ENCODE measurements at regions not wholly inside any gene's neighbourhood (a gene's known extent, or its start where the extent isn't known, plus 50 kb on each side); places are given as distances from the start of the nearest gene placed in this dataset.

DNA sequence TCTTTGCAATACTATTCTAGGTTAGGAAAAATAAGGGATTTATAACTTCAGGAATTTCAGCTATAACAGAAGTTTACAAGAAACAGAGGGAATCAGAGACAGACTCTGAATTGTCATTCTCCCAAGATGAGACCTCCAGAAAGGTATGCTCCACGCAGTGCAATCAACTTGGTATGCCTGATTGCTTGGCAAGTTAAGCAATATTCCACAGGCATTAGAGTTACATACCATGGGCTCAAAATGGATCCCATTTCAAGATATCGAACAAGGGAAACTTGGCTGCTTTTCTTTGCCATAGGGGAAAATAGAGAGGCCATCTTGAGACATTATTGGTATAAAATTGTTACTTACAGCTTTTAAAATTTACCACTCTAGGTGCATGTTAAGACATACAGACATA, 615.6 kb upstream of the SOX9 start:
- TF ChIP-seq EGR1 (IDR thresholded peaks at IDR 0.05) (no peak), NFIC (IDR thresholded peaks at IDR 0.05) (no peak), YY1 (IDR thresholded peaks at IDR 0.05; ENCODE audit: low read depth) (0 out of 2 replicates have a peak, but pooled peaks have one; percentile 31), TCF12 (IDR thresholded peaks at IDR 0.05; ENCODE audit: low read depth) (no peak), CREB1 (IDR thresholded peaks at IDR 0.05; ENCODE audit: low read depth) (no peak), ZBTB7A (IDR thresholded peaks at IDR 0.05; ENCODE audit: low read depth) (no peak), TEAD4 (IDR thresholded peaks at IDR 0.05) (peak; percentile 56), EP300 (IDR thresholded peaks at IDR 0.05; ENCODE audit: borderline replicate concordance) (no peak), RAD21 (IDR thresholded peaks at IDR 0.05; ENCODE audit: low read depth) (no peak), FOXM1 (IDR thresholded peaks at IDR 0.05; ENCODE audit: borderline replicate concordance, low read depth) (no peak), CEBPB (IDR thresholded peaks at IDR 0.05) (peak; percentile 82), TAF1 (IDR thresholded peaks at IDR 0.05; ENCODE audit: low read depth) (no peak)
- TF ChIP-seq, protein P1, sequence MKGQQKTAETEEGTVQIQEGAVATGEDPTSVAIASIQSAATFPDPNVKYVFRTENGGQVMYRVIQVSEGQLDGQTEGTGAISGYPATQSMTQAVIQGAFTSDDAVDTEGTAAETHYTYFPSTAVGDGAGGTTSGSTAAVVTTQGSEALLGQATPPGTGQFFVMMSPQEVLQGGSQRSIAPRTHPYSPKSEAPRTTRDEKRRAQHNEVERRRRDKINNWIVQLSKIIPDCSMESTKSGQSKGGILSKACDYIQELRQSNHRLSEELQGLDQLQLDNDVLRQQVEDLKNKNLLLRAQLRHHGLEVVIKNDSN (IDR thresholded peaks at IDR 0.05) = no peak
- TF ChIP-seq, protein P2, sequence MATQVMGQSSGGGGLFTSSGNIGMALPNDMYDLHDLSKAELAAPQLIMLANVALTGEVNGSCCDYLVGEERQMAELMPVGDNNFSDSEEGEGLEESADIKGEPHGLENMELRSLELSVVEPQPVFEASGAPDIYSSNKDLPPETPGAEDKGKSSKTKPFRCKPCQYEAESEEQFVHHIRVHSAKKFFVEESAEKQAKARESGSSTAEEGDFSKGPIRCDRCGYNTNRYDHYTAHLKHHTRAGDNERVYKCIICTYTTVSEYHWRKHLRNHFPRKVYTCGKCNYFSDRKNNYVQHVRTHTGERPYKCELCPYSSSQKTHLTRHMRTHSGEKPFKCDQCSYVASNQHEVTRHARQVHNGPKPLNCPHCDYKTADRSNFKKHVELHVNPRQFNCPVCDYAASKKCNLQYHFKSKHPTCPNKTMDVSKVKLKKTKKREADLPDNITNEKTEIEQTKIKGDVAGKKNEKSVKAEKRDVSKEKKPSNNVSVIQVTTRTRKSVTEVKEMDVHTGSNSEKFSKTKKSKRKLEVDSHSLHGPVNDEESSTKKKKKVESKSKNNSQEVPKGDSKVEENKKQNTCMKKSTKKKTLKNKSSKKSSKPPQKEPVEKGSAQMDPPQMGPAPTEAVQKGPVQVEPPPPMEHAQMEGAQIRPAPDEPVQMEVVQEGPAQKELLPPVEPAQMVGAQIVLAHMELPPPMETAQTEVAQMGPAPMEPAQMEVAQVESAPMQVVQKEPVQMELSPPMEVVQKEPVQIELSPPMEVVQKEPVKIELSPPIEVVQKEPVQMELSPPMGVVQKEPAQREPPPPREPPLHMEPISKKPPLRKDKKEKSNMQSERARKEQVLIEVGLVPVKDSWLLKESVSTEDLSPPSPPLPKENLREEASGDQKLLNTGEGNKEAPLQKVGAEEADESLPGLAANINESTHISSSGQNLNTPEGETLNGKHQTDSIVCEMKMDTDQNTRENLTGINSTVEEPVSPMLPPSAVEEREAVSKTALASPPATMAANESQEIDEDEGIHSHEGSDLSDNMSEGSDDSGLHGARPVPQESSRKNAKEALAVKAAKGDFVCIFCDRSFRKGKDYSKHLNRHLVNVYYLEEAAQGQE (IDR thresholded peaks at IDR 0.05; ENCODE audit: low read depth) = no peak
- TF ChIP-seq, protein P3, sequence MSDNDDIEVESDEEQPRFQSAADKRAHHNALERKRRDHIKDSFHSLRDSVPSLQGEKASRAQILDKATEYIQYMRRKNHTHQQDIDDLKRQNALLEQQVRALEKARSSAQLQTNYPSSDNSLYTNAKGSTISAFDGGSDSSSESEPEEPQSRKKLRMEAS (IDR thresholded peaks at IDR 0.05) = no peak

DNA sequence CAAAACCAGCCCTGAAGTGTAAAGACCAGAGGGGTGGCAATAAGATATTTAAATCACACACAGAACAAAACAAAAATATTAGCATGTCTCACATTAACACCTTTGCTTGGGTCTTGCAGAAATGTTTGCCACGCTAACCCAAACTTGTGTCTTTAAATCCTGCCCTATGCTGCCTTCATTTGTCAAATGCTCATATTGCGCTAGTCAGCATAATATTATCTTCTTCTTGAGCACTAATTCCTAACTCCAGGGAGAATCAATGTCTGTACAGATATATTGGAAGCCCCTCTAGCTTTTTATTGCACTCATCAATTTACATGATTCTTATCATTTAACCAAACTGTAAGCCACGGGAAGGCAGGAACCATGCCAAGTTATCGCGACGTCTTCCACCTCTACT, 614.8 kb upstream of the SOX9 start:
- TF ChIP-seq TCF12 (IDR thresholded peaks at IDR 0.05; ENCODE audit: low read depth) (no peak), NFIC (IDR thresholded peaks at IDR 0.05) (no peak), YY1 (IDR thresholded peaks at IDR 0.05; ENCODE audit: low read depth) (no peak), TAF1 (IDR thresholded peaks at IDR 0.05; ENCODE audit: low read depth) (no peak), EP300 (IDR thresholded peaks at IDR 0.05; ENCODE audit: borderline replicate concordance) (no peak), CEBPB (IDR thresholded peaks at IDR 0.05) (no peak), EGR1 (IDR thresholded peaks at IDR 0.05) (no peak), FOXM1 (IDR thresholded peaks at IDR 0.05; ENCODE audit: borderline replicate concordance, low read depth) (no peak), ZBTB7A (IDR thresholded peaks at IDR 0.05; ENCODE audit: low read depth) (no peak), CREB1 (IDR thresholded peaks at IDR 0.05; ENCODE audit: low read depth) (no peak), TEAD4 (IDR thresholded peaks at IDR 0.05) (no peak), RAD21 (IDR thresholded peaks at IDR 0.05; ENCODE audit: low read depth) (no peak)
- TF ChIP-seq, protein P1 (IDR thresholded peaks at IDR 0.05) = no peak
- TF ChIP-seq, protein P3 (IDR thresholded peaks at IDR 0.05) = no peak
- TF ChIP-seq, protein P2 (IDR thresholded peaks at IDR 0.05; ENCODE audit: low read depth) = no peak

DNA sequence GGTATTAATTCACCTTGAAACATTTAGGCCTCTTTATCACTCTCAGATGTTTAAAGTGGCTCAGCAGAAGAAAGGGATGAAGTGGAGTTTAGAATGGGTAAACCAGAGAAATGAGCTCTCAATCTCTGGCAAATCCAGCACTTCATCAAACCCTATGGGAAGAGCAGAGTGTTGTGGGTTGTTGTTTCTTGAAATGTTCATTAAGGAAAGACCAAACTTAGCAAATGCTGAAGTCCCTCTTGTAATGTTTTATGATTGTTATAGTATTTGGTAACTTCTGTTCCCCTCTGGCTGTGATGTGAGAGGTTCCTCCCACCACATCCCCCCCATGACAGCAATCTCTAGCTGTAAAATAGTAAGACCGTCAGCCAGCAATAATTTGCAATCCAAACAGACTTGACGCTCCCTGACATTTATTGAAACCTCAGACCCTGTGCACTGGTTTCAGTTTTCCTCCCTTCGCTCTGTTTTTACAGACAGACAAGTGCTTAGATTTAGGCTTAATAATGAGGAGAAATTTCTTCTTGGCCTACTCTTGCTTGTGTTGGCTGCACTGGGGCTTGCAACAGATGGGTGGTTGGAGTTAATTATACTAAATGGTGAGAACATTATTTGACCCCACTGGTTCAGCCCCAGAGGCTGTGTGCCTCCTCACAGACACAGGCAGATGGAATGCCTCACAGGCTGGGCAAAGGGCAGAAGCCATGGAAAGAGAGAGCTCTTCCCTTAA, 609.4 kb upstream of the SOX9 start:
- TF ChIP-seq TCF12 (IDR thresholded peaks at IDR 0.05; ENCODE audit: low read depth) (no peak), CEBPB (IDR thresholded peaks at IDR 0.05) (no peak), FOXM1 (IDR thresholded peaks at IDR 0.05; ENCODE audit: borderline replicate concordance, low read depth) (no peak), CREB1 (IDR thresholded peaks at IDR 0.05; ENCODE audit: low read depth) (no peak), EGR1 (IDR thresholded peaks at IDR 0.05) (no peak), YY1 (IDR thresholded peaks at IDR 0.05; ENCODE audit: low read depth) (no peak), RAD21 (IDR thresholded peaks at IDR 0.05; ENCODE audit: low read depth) (no peak), EP300 (IDR thresholded peaks at IDR 0.05; ENCODE audit: borderline replicate concordance) (no peak), TAF1 (IDR thresholded peaks at IDR 0.05; ENCODE audit: low read depth) (no peak), ZBTB7A (IDR thresholded peaks at IDR 0.05; ENCODE audit: low read depth) (no peak), NFIC (IDR thresholded peaks at IDR 0.05) (no peak), TEAD4 (IDR thresholded peaks at IDR 0.05) (no peak)
- TF ChIP-seq, protein P1 (IDR thresholded peaks at IDR 0.05) = no peak
- TF ChIP-seq, protein P2 (IDR thresholded peaks at IDR 0.05; ENCODE audit: low read depth) = no peak
- TF ChIP-seq, protein P3 (IDR thresholded peaks at IDR 0.05) = no peak
